Activated CD8-positive, alpha-beta T cell treated with anti-CD3 and anti-CD28 coated beads for 36 hours (primary cell): ENCODE measurements at regions not wholly inside any gene's neighbourhood (a gene's known extent, or its start where the extent isn't known, plus 50 kb on each side); places are given as distances from the start of the nearest gene placed in this dataset.

Source experiments
- ATAC-seq: fragments of 200-7000 bp; cut with Tn5 transposase; one replicate; pipeline ENCODE4 v1.10.0; 2021; ENCODE audit warnings: mild to moderate bottlenecking, moderate library complexity
- CTCF ChIA-PET: fragments of 350-600 bp; sonication (Branson Sonifier 250); formaldehyde crosslinking; loops from one replicate; lab custom pipeline; 2021; ENCODE audit warnings: antibody characterized with exemption; lab: Charles Lee
- POLR2A ChIA-PET: fragments of 350-600 bp; sonication (Branson Sonifier 250); formaldehyde crosslinking; loops from one replicate; lab custom pipeline; 2021; ENCODE audit warnings: antibody characterized with exemption; lab: Charles Lee
- DNase-seq: peaks from one replicate; pipeline ENCODE4 v3.0.0-alpha.2; 2020
- H3K27ac Mint-ChIP-seq: one replicate; pipeline ENCODE4 v1.8.0; 2021; ENCODE audit warnings: mild to moderate bottlenecking, mixed read lengths
- H3K27me3 Mint-ChIP-seq: one replicate; pipeline ENCODE4 v1.8.0; 2021; ENCODE audit warnings: mixed read lengths
- H3K36me3 Mint-ChIP-seq: one replicate; pipeline ENCODE4 v1.8.0; 2021; ENCODE audit warnings: low read depth, mixed read lengths
- H3K4me1 Mint-ChIP-seq: one replicate; pipeline ENCODE4 v1.8.0; 2021; ENCODE audit warnings: low read depth, mixed read lengths
- H3K4me3 Mint-ChIP-seq: one replicate; pipeline ENCODE4 v1.8.0; 2021; ENCODE audit warnings: mild to moderate bottlenecking, moderate library complexity, mixed read lengths
- H3K9me3 Mint-ChIP-seq: one replicate; pipeline ENCODE4 v1.8.0; 2021; ENCODE audit warnings: mixed read lengths
- CTCF ChIP-seq: fragments of 200-600 bp; IDR thresholded peaks from one replicate; pipeline ENCODE4 v1.8.0; 2022; ENCODE audit warnings: antibody characterized with exemption, mild to moderate bottlenecking
- intact Hi-C: fragments of 100-400 bp; cut with micrococcal nuclease; formaldehyde crosslinking; loops from one replicate; pipeline ENCODE4 v1.10.0; 2022

- H3K27ac Mint-ChIP-seq = no peak overlapping the region
- peaks cover 2% of the 10 kb centered on the region for H3K4me1 Mint-ChIP-seq
- no peak for TF ChIP-seq CTCF
- no peak overlapping the region for H3K4me3 Mint-ChIP-seq
- POLR2A ChIA-PET = no interaction called here
- no peaks in the 10 kb centered on the region for H3K36me3 Mint-ChIP-seq
- no peak for ATAC-seq
- no peaks in the 10 kb centered on the region for H3K9me3 Mint-ChIP-seq
- no peaks in the 10 kb centered on the region for H3K27me3 Mint-ChIP-seq
- CTCF ChIA-PET = interaction anchor here (0.7 to 8.0 kb wide), 4 partner anchors 9 to 192 kb away, joined by 3 to 95 read pairs (median 4); no protein-coding TSS in a partner anchor
- intact Hi-C loops = loop anchor here (5.0 kb wide), 1 partner anchor 188 kb away; the partner anchor contains the start of gene GSE1
- peak; percentile 0 for DNase-seq
Measured at GRCh38 chr16:85424260-85425073, 188.7 kb upstream of the GSE1 start.

GRCh38 chr16:85425074-85425662 is 188.0 kb upstream of the GSE1 start:
- TF ChIP-seq CTCF = no peak
- ChIA-PET CTCF (interaction anchor here (0.7 to 8.0 kb wide), 3 partner anchors 9 to 191 kb away, joined by 3 to 95 read pairs (median 5); no protein-coding TSS in a partner anchor), POLR2A (no interaction called here)
- H3K27ac Mint-ChIP-seq = no peak overlapping the region
- H3K9me3 Mint-ChIP-seq = no peaks in the 10 kb centered on the region
- H3K36me3 Mint-ChIP-seq = no peaks in the 10 kb centered on the region
- no peak overlapping the region for H3K4me3 Mint-ChIP-seq
- H3K27me3 Mint-ChIP-seq = no peaks in the 10 kb centered on the region
- ATAC-seq (no peak), DNase-seq (peak; percentile 1)
- intact Hi-C loops = no loop called here
- H3K4me1 Mint-ChIP-seq = peaks cover 2% of the 10 kb centered on the region

- POLR2A ChIA-PET = no interaction called here
- ATAC-seq = no peak
Measured at GRCh38 chr16:85426806-85427205, 186.3 kb upstream of the GSE1 start.

GRCh38 chr16:85428168-85428898 is 184.8 kb upstream of the GSE1 start:
- CTCF ChIA-PET = interaction anchor here (0.6 to 2.8 kb wide), 16 partner anchors 9 to 232 kb away, joined by 3 to 20 read pairs (median 4); no protein-coding TSS in a partner anchor
- ATAC-seq (peak; percentile 90), DNase-seq (peak; percentile 78)
- no peaks in the 10 kb centered on the region for H3K4me1 Mint-ChIP-seq
- intact Hi-C loops = no loop called here
- POLR2A ChIA-PET = no interaction called here
- no peak overlapping the region for H3K4me3 Mint-ChIP-seq
- no peak overlapping the region for H3K27ac Mint-ChIP-seq
- TF ChIP-seq CTCF = peak; percentile 68
- no peaks in the 10 kb centered on the region for H3K9me3 Mint-ChIP-seq
- H3K27me3 Mint-ChIP-seq = no peaks in the 10 kb centered on the region
- no peaks in the 10 kb centered on the region for H3K36me3 Mint-ChIP-seq

More at GRCh38 chr16:85426806-85427205, 186.3 kb upstream of the GSE1 start:
- no peak overlapping the region for H3K4me3 Mint-ChIP-seq
- no peaks in the 10 kb centered on the region for H3K4me1 Mint-ChIP-seq
- H3K36me3 Mint-ChIP-seq = no peaks in the 10 kb centered on the region
- peak; percentile 0 for DNase-seq
- H3K9me3 Mint-ChIP-seq = no peaks in the 10 kb centered on the region
- no peaks in the 10 kb centered on the region for H3K27me3 Mint-ChIP-seq
- TF ChIP-seq CTCF = no peak
- intact Hi-C loops = no loop called here
- CTCF ChIA-PET = interaction anchor here (1.2 to 2.8 kb wide), 3 partner anchors 64 to 190 kb away, joined by 4 to 9 read pairs (median 7); no protein-coding TSS in a partner anchor
- H3K27ac Mint-ChIP-seq = no peak overlapping the region
